ENCODE measurements at regions not wholly inside any gene's neighbourhood (a gene's known extent, or its start where the extent isn't known, plus 50 kb on each side); places are given as distances from the start of the nearest gene placed in this dataset.
"Not testable (repeated sequence)": the region's sequence is repeated elsewhere in the genome, so short reads cannot be mapped to it uniquely, and the experiment has no call there.

GRCh38 chr2:215830304-215830703 lies 183.0 kb downstream of the MREG start:
- no peak for DNase-seq

- DNase-seq = no peak
Observed at GRCh38 chr2:215829261-215829660, 184.1 kb downstream of the MREG start.

GRCh38 chr2:215828528-215829184 lies 184.7 kb downstream of the MREG start:
- DNase-seq = peak; percentile 26

- DNase-seq = no peak
Observed at GRCh38 chr2:215826838-215827441, 186.4 kb downstream of the MREG start.

GRCh38 chr2:215826376-215826775 lies 187.0 kb downstream of the MREG start:
- DNase-seq = no peak

GRCh38 chr2:215825707-215826106 lies 187.6 kb downstream of the MREG start:
- no peak for DNase-seq

- not testable (repeated sequence) for DNase-seq
Observed at GRCh38 chr2:215821298-215821697, 192.1 kb downstream of the MREG start.

- DNase-seq = not testable (repeated sequence)
Observed at GRCh38 chr2:215819713-215820112, 193.6 kb downstream of the MREG start.

GRCh38 chr2:215817046-215817445 lies 196.3 kb downstream of the MREG start:
- no peak for DNase-seq

- DNase-seq = no peak
Observed at GRCh38 chr2:215816424-215816823, 196.9 kb downstream of the MREG start.

GRCh38 chr2:215815960-215816359 lies 197.4 kb downstream of the MREG start:
- no peak for DNase-seq

- no peak for DNase-seq
Observed at GRCh38 chr2:215812966-215813365, 200.4 kb downstream of the MREG start.

- no peak for DNase-seq
Observed at GRCh38 chr2:215811409-215812345, 201.7 kb downstream of the MREG start.

GRCh38 chr2:215811003-215811402 lies 202.3 kb downstream of the MREG start:
- no peak for DNase-seq

- DNase-seq = no peak
Observed at GRCh38 chr2:215808996-215809395, 204.4 kb downstream of the MREG start.

GRCh38 chr2:215808194-215808593 lies 205.2 kb downstream of the MREG start:
- DNase-seq = no peak

GRCh38 chr2:215805493-215805892 lies 207.9 kb downstream of the MREG start:
- DNase-seq = no peak

- DNase-seq = no peak
Observed at GRCh38 chr2:215803150-215803549, 210.2 kb downstream of the MREG start.

- DNase-seq = no peak
Observed at GRCh38 chr2:215799194-215799593, 214.2 kb downstream of the MREG start.

- no peak for DNase-seq
Observed at GRCh38 chr2:215797676-215798075, 215.7 kb downstream of the MREG start.

GRCh38 chr2:215796140-215796855 lies 217.1 kb downstream of the MREG start:
- DNase-seq = no peak

GRCh38 chr2:215794829-215795546 lies 218.4 kb downstream of the MREG start:
- DNase-seq = no peak
